NCI-H526 treated with DMSO at 0.1 percent for 48 hours (cell line): ENCODE measurements at regions not wholly inside any gene's neighbourhood (a gene's known extent, or its start where the extent isn't known, plus 50 kb on each side); places are given as distances from the start of the nearest gene placed in this dataset.
"Not testable (repeated sequence)": the region's sequence is repeated elsewhere in the genome, so short reads cannot be mapped to it uniquely, and the experiment has no call there.

Source experiments
- DNase-seq: peaks from one replicate; lab custom pipeline; 2025; lab: John Stamatoyannopoulos, UW

GRCh38 chr2:88925770-88926462, 234.4 kb downstream of the RPIA start:
- DNase-seq = no peak

DNA sequence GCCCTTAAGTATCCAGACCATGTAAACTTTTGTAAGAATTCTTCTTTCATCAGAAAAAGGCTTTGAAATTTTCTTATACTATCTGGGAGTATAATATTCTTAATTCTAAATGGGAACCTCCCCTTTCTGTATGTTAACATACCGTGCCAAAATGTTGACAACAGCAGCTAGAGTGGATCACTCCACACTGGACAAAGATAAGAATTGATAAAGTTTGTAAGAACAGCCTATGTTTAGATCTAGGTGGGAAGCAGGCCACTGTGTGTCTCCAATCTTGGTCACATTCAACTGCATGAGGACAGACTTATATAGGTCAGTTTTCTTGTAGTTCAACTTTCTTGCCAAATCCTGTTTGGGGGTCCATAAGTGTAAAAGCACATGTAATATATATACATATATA, 235.7 kb downstream of the RPIA start:
- no peak for DNase-seq

- no peak for DNase-seq
Observed at GRCh38 chr2:88930659-88931058, 239.2 kb downstream of the RPIA start.

DNA sequence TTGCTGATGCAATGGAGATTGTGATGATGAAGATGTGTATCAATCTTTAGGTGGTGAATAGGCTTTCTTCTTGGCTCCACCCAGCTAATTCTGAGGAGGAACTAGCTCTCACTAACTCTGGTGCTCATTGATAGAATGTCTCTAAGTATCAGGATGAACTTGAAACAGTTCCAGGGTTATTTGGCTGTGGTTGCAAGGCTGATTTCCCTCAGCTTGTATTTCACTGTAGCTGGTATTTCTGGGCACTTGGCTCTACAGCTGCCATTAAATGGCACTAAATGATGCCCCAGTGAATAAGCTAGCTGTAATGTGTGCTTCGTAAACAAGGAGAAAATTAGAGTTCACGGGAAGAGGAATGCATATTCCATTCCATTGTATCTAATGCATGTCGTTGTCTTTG, 241.2 kb downstream of the RPIA start:
- DNase-seq = no peak

- no peak for DNase-seq
Observed at GRCh38 chr2:88933091-88933490, 241.6 kb downstream of the RPIA start.

- DNase-seq = no peak
Observed at GRCh38 chr2:88933980-88934379, 242.5 kb downstream of the RPIA start.

DNA sequence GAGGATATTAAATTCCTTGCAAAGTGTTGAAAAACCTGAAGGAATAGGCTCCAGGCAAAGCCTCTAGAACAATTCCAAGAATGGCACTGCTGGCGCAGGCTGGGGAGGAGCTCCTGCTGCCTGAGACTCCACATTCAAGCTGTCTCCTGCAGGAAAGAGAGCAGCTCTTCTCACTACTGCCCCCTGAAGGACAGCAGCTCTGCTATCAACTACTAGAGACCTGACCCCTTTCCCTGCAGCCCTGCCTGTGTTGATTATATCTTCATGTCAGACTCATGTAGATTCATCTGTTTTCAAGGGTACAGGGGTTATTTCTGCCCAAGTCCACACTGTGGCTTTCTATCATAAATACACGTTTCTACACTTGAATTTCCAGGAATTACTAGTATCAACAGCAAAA, 249.7 kb downstream of the RPIA start:
- DNase-seq = not testable (repeated sequence)

DNA sequence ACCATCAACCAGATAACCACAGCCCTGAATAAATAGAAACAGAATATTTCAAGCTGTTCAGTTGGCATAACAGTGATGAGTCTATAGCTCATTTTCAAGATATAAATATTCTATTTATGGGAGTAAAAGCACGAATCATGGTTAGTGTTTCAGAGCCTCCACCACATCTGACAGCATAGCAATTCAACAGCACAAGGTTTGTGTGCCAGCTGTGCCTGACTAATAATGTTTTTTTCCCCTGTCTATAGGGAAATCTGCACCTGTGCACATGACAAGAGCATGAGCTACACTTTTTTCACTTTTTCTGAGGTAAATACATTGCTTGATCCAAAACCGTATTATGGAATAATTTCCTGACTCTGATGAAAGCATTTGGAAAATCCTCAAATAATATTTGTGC, 251.3 kb downstream of the RPIA start:
- no peak for DNase-seq

DNA sequence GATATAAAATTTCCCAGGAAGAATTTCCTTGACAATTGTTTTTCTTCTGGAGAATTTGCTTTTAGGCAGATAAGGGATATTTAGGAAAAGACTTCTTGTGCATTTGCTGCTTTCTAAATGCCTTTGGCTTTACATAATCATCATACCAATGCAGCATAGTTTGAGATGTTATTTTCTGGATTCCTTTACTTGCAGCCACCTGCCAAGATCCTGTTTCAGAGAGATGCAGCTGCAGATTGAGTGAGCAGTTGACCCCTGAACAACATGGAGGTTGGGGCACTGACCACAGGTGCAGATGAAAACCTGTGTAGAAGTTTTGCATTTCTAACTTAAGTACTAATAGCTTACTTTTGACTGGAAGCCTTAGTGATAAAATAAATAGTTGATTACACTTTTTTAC, 257.9 kb downstream of the RPIA start:
- no peak for DNase-seq

- no peak for DNase-seq
Observed at GRCh38 chr2:88950010-88950409, 258.5 kb downstream of the RPIA start.

- DNase-seq = no peak
Observed at GRCh38 chr2:88955607-88956006, 264.1 kb downstream of the RPIA start.

GRCh38 chr2:88959480-88960204, 268.2 kb downstream of the RPIA start:
- DNase-seq = no peak

- not testable (repeated sequence) for DNase-seq
Observed at GRCh38 chr2:88961323-88961722, 269.9 kb downstream of the RPIA start.

DNA sequence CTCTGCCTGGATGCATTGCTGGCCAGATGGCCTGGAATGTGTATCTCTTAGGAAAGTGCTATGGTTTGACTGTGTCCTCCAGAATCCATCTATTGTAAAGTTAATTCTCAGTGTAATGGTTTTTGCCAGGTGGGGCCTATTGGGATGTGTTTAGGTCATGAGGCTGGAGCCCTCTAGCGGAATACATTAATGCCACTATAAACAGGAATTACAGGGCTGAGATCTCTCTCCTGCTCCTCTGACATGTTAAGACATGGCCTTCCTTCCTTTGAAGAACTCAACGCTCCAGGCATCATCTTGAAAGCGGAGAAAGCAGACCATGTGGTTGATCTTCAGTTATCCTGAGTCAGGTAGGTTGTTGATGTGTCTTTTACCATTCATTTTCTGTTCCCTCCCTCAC, 276.4 kb downstream of the RPIA start:
- DNase-seq = no peak

DNA sequence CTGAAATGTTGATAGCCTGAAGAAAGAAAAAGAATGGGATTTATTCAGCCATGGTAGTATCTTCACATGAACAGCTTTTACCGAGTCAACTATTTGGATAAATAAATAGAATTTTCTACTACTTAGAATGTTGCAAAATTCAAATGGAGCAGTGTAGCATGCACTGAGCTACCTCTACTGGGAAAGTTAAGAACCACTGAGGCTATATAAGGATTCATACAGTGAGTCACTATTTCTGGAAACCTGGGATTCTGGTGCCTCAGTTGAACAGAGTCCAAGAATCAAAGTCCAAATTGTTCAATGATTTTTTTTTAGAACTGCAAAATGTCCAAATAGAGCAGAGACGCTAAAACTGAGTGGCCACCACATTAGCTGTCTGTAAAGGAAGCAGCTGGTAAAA, 286.5 kb downstream of the RPIA start:
- not testable (repeated sequence) for DNase-seq

DNA sequence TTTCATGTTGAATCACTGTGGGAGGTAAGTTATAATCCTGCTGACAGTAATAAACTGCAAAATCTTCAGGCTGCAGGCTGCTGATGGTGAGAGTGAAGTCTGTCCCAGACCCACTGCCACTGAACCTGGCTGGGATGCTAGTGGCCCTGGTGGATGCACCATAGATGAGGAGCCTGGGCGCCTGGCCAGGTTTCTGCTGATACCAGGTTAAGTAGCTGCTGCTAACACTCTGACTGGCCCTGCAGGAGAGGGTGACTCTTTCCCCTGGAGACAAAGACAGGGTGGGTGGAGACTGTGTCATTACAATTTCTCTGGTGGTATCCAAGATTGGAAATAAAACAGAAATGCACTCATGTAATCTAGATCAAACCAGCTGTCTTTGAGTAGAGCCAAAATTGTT, 287.0 kb downstream of the RPIA start:
- DNase-seq = not testable (repeated sequence)

- DNase-seq = not testable (repeated sequence)
Observed at GRCh38 chr2:88984079-88984478, 292.6 kb downstream of the RPIA start.

GRCh38 chr2:88986721-88987330, 295.4 kb downstream of the RPIA start:
- peak; percentile 22 for DNase-seq

DNA sequence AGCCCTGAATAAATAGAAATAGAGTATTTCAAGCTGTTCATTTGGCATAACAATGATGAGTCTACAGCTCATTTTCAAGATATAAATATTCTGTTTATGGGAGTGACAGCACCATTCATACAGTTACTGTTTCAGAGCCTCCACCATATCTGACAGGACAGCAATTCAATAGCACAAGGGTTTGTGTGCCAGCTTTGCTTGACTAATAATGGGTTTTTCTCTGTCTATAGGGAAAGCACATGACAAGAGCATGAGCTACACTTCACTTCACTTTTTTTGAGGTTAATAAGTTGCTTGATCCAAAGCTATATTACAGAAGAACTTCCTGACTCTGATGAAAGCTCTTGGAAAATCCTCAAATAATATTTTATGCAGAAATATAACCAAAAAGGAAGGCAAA, 297.1 kb downstream of the RPIA start:
- DNase-seq = not testable (repeated sequence)

- not testable (repeated sequence) for DNase-seq
Observed at GRCh38 chr2:88992819-88993218, 301.3 kb downstream of the RPIA start.

DNA sequence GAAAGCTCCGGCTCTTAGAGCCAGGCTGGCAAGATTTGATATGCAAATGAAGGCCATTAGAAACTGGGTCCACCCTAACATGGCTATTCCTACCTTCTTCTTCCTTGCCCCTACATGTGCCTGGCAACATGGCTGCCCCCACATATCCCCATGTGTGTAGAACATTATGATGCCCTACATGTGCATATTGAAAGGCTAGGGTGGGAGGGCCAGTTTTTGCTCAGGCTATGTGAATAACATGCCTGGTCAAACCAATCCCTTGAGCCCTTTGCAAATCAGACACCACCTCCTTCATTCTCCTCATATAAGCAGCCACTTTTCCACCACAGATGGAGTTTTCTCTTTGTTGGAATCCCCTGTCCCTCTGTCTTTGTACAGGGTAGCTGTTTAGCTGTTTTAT, 303.4 kb downstream of the RPIA start:
- DNase-seq = not testable (repeated sequence)

- not testable (repeated sequence) for DNase-seq
Observed at GRCh38 chr2:88996588-88996987, 305.1 kb downstream of the RPIA start.

GRCh38 chr2:88999365-88999764, 307.9 kb downstream of the RPIA start:
- no peak for DNase-seq
